ENCODE measurements at regions not wholly inside any gene's neighbourhood (a gene's known extent, or its start where the extent isn't known, plus 50 kb on each side); places are given as distances from the start of the nearest gene placed in this dataset.

GRCh38 chr15:91356083-91356482 is 256.0 kb downstream of the SV2B start:
- Histone ChIP-seq H3K36me3 (ENCODE audit: insufficient read depth, low read length) (no peaks in the 10 kb centered on the region), H3K9me3 (ENCODE audit: control insufficient read depth in 1 of 2, insufficient read depth in 1 of 2, low read length in 2 of 2) (no peaks in the 10 kb centered on the region), H3K27ac (ENCODE audit: low read depth in 1 of 2, low read length in 2 of 2) (no peak overlapping the region), H3K4me1 (ENCODE audit: insufficient read depth, low read length) (no peaks in the 10 kb centered on the region), H3K4me3 (ENCODE audit: low read length) (no peak overlapping the region), H3K27me3 (ENCODE audit: control insufficient read depth in 1 of 2, insufficient read depth in 2 of 2, low read length in 2 of 2) (no peaks in the 10 kb centered on the region)
- Mint-ChIP-seq H3K36me3 (ENCODE audit: low read depth) (no peaks in the 10 kb centered on the region), H3K27me3 (no peaks in the 10 kb centered on the region), H3K27ac (no peak overlapping the region), H3K9me3 (no peaks in the 10 kb centered on the region), H3K4me1 (ENCODE audit: low read depth) (no peaks in the 10 kb centered on the region), H3K4me3 (no peak overlapping the region)
- no peak for TF ChIP-seq CTCF (IDR thresholded peaks at IDR 0.05)
- CTCF ChIA-PET, result no interaction called here
- intact Hi-C loops (cut with DNase I, micrococcal nuclease), result no loop called here
- no peak for ATAC-seq (ENCODE audit: poor library complexity)
- DNase-seq, result no peak
- POLR2A ChIA-PET, result no interaction called here

- Mint-ChIP-seq H3K9me3 (no peaks in the 10 kb centered on the region), H3K36me3 (ENCODE audit: low read depth) (no peaks in the 10 kb centered on the region), H3K27me3 (no peaks in the 10 kb centered on the region), H3K4me1 (ENCODE audit: low read depth) (no peaks in the 10 kb centered on the region), H3K4me3 (no peak overlapping the region), H3K27ac (no peak overlapping the region)
- CTCF ChIA-PET, result no interaction called here
- intact Hi-C loops (cut with DNase I, micrococcal nuclease), result no loop called here
- no peak for TF ChIP-seq CTCF (IDR thresholded peaks at IDR 0.05)
- Histone ChIP-seq H3K36me3 (ENCODE audit: insufficient read depth, low read length) (no peaks in the 10 kb centered on the region), H3K4me3 (ENCODE audit: low read length) (no peak overlapping the region), H3K4me1 (ENCODE audit: insufficient read depth, low read length) (no peaks in the 10 kb centered on the region), H3K27me3 (ENCODE audit: control insufficient read depth in 1 of 2, insufficient read depth in 2 of 2, low read length in 2 of 2) (no peaks in the 10 kb centered on the region), H3K9me3 (ENCODE audit: control insufficient read depth in 1 of 2, insufficient read depth in 1 of 2, low read length in 2 of 2) (no peaks in the 10 kb centered on the region), H3K27ac (ENCODE audit: low read depth in 1 of 2, low read length in 2 of 2) (no peak overlapping the region)
- POLR2A ChIA-PET, result no interaction called here
- ATAC-seq (ENCODE audit: poor library complexity), result no peak
- no peak for DNase-seq
These were observed 257.0 kb downstream of the SV2B start for GRCh38 chr15:91357011-91357410.

GRCh38 chr15:91357486-91357885 is 257.4 kb downstream of the SV2B start:
- no peaks in the 10 kb centered on the region for H3K9me3 Mint-ChIP-seq
- ATAC-seq (ENCODE audit: poor library complexity) (no peak), DNase-seq (no peak)
- Histone ChIP-seq H3K4me1 (ENCODE audit: insufficient read depth, low read length) (no peaks in the 10 kb centered on the region), H3K27ac (ENCODE audit: low read depth in 1 of 2, low read length in 2 of 2) (no peak overlapping the region), H3K36me3 (ENCODE audit: insufficient read depth, low read length) (no peaks in the 10 kb centered on the region), H3K9me3 (ENCODE audit: control insufficient read depth in 1 of 2, insufficient read depth in 1 of 2, low read length in 2 of 2) (no peaks in the 10 kb centered on the region), H3K4me3 (ENCODE audit: low read length) (no peak overlapping the region), H3K27me3 (ENCODE audit: control insufficient read depth in 1 of 2, insufficient read depth in 2 of 2, low read length in 2 of 2) (no peaks in the 10 kb centered on the region)
- ChIA-PET POLR2A (no interaction called here), CTCF (no interaction called here)
- H3K4me3 Mint-ChIP-seq, result no peak overlapping the region
- intact Hi-C loops (cut with DNase I, micrococcal nuclease), result no loop called here
- TF ChIP-seq CTCF (IDR thresholded peaks at IDR 0.05), result no peak
- H3K27me3 Mint-ChIP-seq, result no peaks in the 10 kb centered on the region
- no peak overlapping the region for H3K27ac Mint-ChIP-seq
- H3K36me3 Mint-ChIP-seq (ENCODE audit: low read depth), result no peaks in the 10 kb centered on the region
- H3K4me1 Mint-ChIP-seq (ENCODE audit: low read depth), result no peaks in the 10 kb centered on the region

All from CD4-positive, alpha-beta T cell (primary cell).